Mucosa of descending colon (tissue), 3 donors: ENCODE measurements at regions not wholly inside any gene's neighbourhood (a gene's known extent, or its start where the extent isn't known, plus 50 kb on each side); places are given as distances from the start of the nearest gene placed in this dataset.

Experiments used
- ATAC-seq: fragments of 200-7000 bp; cut with Tn5 transposase; one replicate; pipeline ENCODE4 v1.9.1; 2020; ENCODE audit warnings: mild to moderate bottlenecking, moderate library complexity
- DNase-seq, 3 donors: peaks; one replicate each; pipeline ENCODE4 v3.0.0-alpha.2; 2020
- H3K36me3 ChIP-seq: fragments of 200-600 bp; one replicate; pipeline ENCODE4 v1.8.0; 2021; ENCODE audit warnings: low read depth, mild to moderate bottlenecking
- H3K4me1 ChIP-seq: fragments of 200-600 bp; one replicate; pipeline ENCODE4 v1.8.0; 2021; ENCODE audit warnings: low read depth, mild to moderate bottlenecking
- H3K4me3 ChIP-seq: fragments of 200-600 bp; one replicate; pipeline ENCODE4 v1.8.0; 2021; ENCODE audit warnings: mild to moderate bottlenecking
- H3K9me3 ChIP-seq: fragments of 200-600 bp; one replicate; pipeline ENCODE4 v1.8.0; 2021; ENCODE audit warnings: mild to moderate bottlenecking
- CTCF ChIP-seq: fragments of 200-600 bp; IDR thresholded peaks from one replicate; pipeline ENCODE4 v1.8.0; 2022; ENCODE audit warnings: antibody characterized with exemption, mild to moderate bottlenecking
- intact Hi-C, 2 donors: fragments of 100-400 bp; cut with DNase I in 1 of 2; cut with micrococcal nuclease in 1 of 2; formaldehyde crosslinking; loops; one replicate each; pipeline versions ENCODE4 v1.11.0 to v1.11.1; 2022; cut with DNase I, micrococcal nuclease
- donor health status: DM: no; HTN: no; CAD: no; lungs with moderate emphysema.
- donor health status: DM: no; HTN: no; CAD: no.
- donor health status: DM: no; HTN: yes; CAD: no.

- intact Hi-C loops = no loop called here
- Histone ChIP-seq H3K4me1 (no peaks in the 10 kb centered on the region), H3K9me3 (no peaks in the 10 kb centered on the region), H3K4me3 (no peak overlapping the region), H3K36me3 (no peaks in the 10 kb centered on the region)
- DNase-seq (peak in 1 of 3 donors; percentile 22), ATAC-seq (no peak)
- TF ChIP-seq CTCF = no peak
Observed at GRCh38 chr22:48851933-48852549, 975.6 kb downstream of the BRD1 start.

DNA sequence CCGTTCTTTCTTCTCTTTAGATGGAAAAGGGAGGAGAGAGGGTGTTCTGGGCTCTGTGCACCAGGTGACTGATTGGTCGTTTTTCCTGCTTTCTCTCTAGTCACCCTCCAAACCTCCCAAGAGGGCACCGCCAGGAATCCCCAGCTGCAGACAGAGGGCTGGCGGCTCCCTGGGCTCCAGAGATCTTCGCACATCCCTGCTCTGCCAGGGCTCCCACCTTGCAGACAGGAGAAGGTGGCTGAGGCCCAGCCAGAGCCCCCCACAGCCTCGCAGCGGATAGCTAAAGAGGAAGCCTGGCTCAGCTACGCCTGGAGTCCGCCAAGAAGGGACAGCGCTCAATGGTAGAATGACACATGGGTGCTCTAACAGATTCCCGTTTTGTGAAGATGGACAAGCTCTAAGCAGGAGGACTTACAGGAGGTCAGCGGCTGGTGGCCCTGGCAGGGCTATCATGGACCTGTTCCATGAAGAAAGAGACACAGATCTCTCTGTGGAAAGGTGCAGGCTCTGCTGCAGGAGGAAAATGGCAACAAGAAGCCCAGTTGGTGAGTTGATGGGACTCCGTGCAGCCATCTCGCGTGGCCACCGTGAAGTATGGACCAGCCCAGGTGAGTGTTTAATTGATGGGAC, 976.9 kb downstream of the BRD1 start:
- peak in 1 of 3 donors; percentile 33 for DNase-seq
- TF ChIP-seq CTCF = no peak
- no peaks in the 10 kb centered on the region for H3K36me3 ChIP-seq
- no peak overlapping the region for H3K4me3 ChIP-seq
- ATAC-seq = no peak
- no peaks in the 10 kb centered on the region for H3K4me1 ChIP-seq
- H3K9me3 ChIP-seq = no peaks in the 10 kb centered on the region
- intact Hi-C loops = no loop called here

DNA sequence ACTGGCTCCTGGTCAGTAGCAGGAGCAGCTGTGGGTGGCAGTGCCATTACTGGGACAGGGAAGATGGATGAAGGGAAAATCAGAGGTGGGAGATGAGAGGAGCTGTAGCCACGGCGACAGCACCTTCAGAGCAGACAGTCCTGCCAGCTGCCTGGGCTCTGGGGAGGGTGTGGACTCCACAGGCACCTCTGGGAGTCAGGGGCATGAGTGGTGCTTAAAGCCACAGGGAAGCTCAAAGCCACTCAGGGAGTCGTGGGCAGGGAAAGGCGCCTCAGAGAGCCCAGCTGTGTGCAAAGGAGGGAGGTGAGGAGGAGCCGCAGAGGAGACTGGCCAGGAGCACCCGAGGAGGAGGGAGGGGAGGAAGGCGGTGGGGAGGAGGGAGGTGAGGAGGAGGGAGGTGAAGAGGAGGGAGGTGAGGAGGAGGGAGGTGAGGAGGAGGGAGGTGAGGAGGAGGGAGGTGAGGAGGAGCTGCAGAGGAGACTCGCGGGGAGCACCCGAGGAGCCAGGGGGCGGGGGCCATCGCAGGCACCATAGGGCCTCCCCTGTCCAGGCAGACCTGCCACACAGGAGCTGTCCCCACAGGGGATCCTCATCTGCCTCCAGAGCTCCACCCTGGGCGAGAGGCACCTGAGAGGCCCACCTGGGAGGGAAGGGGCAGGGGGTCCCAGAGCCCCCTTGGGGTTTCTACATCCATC, 977.6 kb downstream of the BRD1 start:
- no peaks in the 10 kb centered on the region for H3K4me1 ChIP-seq
- no peak for TF ChIP-seq CTCF
- H3K4me3 ChIP-seq = no peak overlapping the region
- intact Hi-C loops = no loop called here
- DNase-seq (no peak), ATAC-seq (no peak)
- no peaks in the 10 kb centered on the region for H3K36me3 ChIP-seq
- no peaks in the 10 kb centered on the region for H3K9me3 ChIP-seq

DNA sequence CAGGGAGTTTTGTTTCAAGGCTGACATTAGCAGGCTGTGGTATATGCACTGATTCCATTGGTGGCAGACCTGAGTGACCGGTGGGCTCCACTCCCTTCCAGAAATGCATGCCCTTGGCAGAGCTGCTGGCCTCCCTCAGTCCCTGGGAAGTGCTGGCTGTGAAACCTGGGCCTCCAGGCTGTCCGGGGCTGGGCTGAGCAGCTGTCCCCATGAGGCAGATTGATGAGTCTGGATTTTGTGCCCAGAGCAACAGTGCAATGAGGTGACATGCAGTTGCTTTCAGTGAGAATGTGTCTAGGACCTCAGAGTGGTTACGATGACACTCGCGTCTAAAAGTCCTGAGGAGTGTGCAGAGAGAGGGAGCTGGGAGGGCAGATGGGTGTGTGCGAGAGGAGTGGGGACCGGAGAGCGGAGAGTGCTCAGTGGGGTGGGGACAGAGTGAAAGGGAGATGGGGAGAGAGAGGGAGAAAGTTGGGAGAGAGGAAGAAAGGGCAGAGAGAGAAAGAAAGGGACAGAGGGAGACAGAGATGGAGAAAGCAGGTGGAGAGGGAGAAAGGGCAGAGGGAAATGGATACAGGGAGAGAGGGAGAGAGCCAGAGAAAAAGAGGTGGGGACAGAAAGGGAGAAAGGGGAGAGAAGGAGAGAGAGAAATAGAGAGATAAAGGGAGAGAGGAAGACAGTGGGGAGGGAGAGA, 978.3 kb downstream of the BRD1 start:
- no peak for TF ChIP-seq CTCF
- DNase-seq (peak in 1 of 3 donors; percentile 28), ATAC-seq (no peak)
- H3K4me1 ChIP-seq = no peaks in the 10 kb centered on the region
- intact Hi-C loops = no loop called here
- no peaks in the 10 kb centered on the region for H3K9me3 ChIP-seq
- no peak overlapping the region for H3K4me3 ChIP-seq
- no peaks in the 10 kb centered on the region for H3K36me3 ChIP-seq

- Histone ChIP-seq H3K4me1 (no peaks in the 10 kb centered on the region), H3K9me3 (no peaks in the 10 kb centered on the region), H3K4me3 (no peak overlapping the region), H3K36me3 (no peaks in the 10 kb centered on the region)
- ATAC-seq (no peak), DNase-seq (no peak)
- TF ChIP-seq CTCF = no peak
- intact Hi-C loops = no loop called here
Observed at GRCh38 chr22:48846200-48846599, 981.5 kb downstream of the BRD1 start.
